Activated CD4-positive, CD25-positive, alpha-beta regulatory T cell (primary cell): ENCODE measurements at regions not wholly inside any gene's neighbourhood (a gene's known extent, or its start where the extent isn't known, plus 50 kb on each side); places are given as distances from the start of the nearest gene placed in this dataset.

Experiments
- DNase-seq, 4 experiments: peaks; one replicate each; lab custom pipeline; 2025; lab: John Stamatoyannopoulos, UW

DNA sequence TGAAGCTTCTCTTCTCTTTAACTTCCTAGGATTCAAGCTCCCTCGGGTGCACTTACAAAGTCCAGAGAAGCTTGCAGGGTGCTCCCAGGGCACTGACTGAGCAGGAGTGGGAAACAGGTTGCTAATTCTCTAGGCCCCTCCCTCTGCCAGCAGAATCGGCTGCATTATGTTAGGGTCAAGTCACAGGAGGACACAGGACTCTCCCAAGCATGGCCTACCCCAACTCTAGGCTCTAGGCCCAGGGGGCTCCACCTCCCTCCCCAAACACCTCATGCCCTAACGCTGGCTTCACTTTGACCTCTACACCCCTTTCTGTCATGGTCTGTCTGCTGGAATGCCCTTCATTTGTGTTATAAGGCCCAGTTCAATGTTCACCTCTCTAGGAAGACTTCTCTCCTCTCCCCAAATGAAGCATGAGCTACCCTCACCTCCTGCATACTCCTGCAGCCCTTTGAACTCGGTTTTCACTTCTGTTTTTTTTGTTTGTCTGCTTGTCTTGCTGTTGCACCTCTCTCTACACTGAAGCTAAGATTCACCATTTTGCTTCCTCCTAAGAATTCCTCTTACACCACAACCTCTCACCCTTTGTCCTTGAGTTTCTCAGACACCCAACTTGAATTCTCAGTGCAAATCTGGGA, 521.8 kb upstream of the ID2 start:
- no peak for DNase-seq

DNA sequence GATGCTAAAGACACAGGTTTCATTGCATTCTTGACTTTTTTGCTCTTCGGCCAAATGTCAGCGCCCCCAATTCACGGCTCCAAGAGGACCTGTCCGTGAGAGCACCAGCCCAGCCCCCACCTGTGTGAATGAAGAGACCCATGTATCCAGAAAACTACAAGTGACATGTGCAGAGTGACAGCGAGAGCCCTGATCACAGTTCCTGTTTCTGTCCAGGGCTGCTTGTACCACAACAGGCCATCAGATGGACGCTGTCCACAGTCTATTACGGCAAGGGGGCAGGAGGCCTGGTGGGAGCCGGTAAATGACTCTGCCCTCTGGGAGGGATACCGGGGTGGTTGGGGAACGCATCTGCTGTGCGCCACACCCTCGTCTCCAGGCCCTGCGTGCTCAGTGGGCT, 520.9 kb upstream of the ID2 start:
- no peak for DNase-seq

DNA sequence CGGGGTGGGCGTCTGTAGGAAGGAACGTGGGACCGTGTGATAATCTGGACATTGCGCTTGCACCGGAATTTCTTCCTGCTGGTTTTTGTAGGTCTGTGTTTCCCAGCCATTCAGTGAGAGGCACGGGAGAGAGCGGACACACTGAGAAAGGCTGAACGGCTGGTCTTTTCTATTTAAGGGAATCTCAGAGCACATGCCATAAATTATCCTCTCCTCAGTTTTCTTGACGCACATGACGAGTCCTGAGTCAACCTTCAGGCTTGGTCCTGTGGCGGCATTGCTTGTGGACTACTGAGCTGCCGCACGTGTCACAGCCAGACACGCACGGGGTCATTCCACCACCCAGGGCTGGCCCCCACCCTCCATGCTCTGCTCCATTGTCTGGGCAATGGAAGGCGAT, 519.3 kb upstream of the ID2 start:
- no peak for DNase-seq

DNA sequence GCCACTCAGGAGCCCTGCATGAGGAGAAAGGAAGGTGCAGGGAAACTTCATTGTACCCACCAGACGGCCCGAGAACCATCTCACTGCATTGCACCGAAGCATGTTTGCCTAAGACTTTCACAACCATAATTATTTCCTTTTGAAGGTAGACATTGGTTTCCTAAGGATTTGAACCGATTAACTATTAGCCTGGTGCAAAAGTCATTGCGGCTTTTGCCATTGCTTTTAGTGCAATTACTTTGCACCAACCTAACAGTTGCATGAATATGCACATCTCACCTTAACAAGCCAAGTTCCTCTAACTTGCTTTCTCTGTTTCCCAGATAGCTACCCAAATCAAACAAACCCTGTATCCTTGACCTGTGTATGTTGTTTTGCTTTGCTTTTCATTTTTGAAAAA, 516.3 kb upstream of the ID2 start:
- DNase-seq: no peak

DNA sequence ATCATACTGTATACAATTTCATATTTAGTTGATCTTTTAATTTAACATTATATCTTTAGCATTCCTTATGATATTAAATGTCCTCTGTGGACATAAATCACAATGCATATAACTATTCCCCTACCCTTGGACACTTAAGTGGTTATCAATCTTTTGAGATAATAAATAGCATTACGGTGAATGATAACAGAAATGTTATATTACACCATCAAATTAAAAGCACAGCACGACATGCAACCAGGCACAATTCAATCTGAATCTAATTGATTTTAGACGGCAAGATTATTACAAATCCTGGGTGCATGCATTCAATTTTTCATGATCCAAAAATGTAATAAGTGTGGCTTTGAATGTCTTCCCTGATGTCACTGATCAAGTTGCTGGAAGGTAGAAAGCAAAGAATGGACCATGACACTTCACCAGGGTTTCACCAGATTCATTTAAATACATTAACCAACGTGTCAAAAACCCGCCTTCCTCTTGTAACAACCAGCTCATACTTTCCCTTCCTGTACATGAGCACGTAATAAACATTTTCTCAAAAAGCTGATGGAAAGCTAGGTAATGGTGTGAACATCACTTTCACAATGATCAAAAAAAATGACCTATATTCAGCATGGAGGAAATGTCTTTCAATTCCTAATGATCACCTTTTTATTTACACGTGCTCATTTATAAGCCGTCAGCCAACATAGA, 513.7 kb upstream of the ID2 start:
- DNase-seq: no peak

DNA sequence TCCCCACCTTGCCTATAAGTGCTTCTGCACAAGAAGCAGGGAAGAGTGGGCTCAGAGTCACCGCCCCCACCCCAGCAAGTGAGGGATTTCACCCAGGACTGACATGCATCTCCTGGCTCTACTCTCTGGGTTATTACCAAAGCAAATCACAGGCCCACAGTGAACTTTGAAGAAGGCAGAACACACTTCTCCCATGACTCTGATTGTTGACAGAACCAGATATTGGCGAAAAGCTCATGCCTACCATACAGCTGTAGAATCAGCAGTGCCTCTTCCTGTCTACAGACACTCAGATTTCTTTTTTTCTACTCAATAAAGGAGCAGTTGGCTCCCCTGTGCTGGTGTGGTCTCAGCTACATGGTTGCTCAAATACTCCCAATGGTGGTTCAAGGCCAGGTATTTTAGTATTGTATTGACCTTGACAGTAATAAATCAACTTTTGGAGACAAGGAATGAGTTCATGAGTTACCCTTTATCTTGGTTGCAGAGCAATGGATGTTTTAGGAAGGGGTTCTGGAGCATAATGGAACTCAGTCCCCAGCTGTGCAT, 512.9 kb upstream of the ID2 start:
- DNase-seq: no peak

DNA sequence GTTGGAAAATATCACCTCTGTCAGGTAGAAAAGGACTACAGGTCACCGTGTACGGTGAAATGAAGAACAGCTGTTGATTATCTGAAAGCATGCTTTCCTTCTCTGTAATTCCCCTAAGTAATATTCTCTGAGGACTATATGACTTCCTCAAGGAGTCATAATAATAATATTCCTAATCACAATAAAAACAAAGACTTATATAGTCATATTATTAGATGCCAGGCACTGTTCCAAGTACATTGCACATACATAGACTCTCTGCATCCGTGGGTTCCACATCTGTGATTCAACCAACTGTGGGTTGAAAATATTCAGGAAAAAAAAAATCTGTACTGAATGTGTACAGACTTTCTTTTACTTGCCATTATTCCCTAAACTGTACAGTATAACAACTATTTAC, 512.4 kb upstream of the ID2 start:
- no peak for DNase-seq

DNA sequence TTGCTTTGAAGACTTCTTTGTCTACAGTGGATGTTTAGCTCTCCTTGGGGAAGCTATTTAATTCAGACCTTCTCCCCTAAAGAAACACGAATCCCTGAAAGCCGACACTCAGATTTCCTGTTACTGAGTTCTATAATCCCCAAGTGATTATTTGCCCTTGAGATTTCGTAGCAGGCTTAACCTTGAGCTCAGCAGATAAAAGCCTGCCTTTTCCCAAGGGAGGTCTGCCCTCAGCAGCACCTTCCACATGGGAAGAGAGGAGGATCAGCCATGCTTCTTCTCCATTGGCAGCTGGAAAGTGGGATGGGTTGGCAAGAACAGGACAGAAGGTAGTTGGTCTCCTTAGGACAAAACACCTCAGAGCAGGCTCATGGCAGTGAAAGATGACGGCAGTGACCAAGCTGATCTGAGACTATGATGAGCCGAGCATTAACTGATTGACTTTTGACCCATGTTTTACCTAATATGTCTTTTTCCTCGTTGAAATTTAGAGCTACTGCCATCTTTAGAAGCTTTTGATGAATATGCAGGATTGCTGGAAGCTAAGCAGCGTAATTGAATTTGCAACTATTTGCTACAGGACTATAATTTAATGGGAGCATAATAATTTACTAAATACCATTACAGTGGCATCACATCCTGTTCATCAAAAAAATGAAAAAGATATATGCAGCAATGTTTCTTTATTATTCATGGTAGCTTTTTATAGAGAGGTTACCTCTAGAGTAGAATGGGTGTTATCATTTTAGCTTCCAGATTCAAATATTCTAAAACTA, 511.1 kb upstream of the ID2 start:
- no peak for DNase-seq

DNA sequence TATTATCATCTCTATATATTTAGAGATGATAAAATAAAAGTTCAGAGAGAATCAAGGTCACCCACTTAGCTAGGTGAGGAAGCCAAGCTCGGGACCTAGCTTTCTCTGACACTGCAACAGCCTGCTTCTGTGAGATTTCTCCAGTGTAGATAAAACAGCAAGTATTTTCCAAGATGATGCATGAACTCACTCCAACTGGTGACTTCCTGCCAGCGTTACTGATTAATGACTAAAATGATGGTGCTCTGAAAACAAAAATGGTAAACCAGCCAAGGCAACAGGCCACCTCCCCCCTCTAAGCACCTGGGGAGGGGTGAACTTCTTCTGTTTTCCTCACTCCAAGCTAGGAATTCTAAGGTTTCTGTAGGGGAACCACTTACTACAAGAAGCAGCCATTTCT, 510.2 kb upstream of the ID2 start:
- no peak for DNase-seq

DNA sequence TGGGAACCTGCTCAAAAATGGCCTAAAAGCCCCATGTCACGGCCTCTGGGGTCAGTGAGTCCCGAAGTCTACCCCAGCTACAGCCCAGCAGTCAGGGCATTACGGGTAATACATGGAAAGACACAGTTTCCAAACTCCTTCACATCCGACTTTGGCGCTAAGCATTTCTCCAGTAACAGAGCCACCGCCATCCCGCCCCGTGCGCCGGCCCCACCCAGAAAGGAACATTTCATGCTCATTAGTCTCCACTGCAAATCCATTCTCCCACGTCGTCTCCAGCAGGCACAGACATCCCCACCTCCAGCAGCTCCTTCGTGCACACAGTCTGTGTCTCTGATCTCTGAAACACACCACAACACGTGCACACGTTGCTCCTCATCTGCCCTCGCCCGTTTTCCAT, 509.2 kb upstream of the ID2 start:
- no peak for DNase-seq

DNA sequence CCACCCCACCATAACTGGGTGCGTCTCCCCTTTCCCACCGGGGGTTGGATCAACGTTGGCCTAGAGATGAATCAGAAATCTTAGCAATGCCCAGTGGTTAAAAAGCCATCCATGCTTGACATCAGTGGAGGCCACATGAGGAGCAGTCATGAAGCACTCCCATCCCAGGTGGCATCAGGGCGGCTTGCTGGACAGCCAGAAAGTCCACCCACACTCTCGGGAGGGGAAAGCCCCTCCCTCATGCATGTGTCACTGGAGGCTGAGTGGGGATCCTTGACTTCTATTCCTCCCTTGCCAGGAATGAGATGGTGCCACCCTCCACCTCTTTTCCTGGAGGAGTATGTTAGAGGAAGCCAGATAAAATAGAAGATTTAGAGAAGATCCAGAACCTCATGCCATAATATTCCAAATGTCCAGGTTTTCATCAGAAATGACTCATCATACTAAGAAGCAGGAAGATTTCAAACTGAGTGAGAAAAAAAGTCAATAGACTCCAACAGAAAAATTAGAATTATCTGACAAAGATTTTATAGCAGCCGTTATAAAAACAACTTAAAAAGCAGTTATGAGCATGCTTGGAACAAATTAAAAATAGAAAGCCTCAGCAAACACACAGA, 507.1 kb upstream of the ID2 start:
- DNase-seq: no peak

DNA sequence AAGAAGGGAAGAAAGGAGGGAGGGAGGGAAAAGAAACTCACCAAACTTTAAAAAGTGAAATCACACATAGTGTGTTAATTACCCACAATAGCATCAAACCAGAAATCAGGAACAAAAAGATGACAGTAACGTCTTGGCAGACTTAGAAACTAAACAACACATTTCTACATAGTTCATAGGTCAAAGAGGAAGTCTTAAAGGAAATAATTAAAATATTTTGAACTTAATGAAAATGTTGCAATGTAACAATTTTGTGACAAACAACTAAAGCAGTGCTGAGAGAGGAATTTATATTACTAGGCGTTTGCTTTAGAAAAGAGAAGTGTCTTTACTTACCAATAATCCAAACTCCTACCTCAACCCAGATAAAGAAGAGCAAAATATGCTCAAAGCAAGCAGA, 505.0 kb upstream of the ID2 start:
- no peak for DNase-seq

DNA sequence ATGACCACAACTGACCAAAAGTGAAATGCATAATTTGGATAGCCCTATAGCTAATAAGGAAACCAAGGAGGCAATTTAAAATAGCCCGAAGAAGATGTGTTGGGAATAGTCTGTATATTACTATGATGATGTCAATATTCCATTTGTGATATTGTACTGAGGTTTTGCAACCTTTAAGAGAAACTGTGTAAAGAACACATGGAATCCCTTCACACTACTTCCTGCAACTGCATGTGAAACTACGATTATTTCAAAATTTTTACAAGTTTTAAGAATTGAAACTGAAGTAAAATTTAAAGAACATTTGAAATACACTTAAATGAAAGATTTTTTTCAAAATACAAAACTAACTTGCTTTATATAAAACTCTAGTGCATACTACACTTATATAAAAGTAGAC, 504.3 kb upstream of the ID2 start:
- no peak for DNase-seq

DNA sequence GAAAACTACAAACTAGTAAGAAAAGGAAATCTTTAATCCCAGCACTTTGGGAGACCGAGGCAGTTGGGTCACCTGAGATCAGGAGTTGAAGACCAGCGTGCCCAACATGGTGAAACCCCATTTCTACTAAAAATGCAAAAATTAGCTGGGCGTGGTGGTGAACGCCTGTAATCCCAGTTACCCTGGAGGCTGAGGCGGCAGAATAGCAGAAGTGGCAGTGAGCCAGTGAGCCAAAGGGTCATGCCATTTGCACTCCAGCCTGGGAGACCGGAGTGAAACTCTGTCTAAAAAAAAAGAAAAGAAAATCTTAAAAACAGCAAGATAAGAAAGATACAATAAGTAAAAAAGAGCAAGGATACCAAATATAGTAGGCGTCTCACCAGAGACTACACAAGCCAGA, 502.9 kb upstream of the ID2 start:
- no peak for DNase-seq

DNA sequence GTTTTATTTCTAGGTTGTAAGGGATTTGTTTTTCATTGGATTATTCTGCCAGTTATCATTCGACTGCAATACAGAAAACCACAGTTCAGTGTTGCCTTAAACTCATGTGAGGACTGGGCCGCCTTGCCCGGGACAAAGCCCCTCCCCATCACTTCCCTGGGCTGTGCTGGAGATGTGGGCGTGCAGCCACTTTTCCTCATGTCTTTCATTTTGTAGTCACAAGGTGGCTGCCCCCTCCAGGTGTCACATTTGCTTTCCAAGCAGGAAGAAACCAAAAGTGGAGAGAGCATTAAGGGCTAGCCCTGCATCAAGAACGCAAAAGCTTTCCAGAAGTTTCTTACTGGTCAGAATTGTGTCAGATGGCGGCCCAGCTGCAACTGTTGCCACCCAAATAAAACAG, 492.5 kb upstream of the ID2 start:
- DNase-seq: no peak

DNA sequence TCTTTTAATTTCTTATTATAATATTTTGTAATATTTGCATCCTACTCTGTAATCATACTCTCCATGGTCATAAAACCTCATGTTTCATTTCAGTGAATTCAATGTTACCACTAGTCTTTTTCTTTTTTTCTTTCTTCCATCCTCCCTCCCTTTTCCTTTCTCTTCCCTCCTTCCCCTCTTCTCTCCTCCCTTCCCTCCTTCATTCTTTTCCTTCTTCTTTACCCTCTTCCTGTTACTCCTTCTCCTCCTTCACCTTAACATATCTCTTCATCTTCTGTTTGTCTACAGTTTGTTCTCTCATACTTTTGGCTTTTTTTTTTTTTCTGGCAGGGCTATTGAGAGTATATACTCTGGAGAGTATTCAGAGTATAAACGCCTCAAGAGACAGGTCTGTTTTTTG, 491.6 kb upstream of the ID2 start:
- DNase-seq: no peak

DNA sequence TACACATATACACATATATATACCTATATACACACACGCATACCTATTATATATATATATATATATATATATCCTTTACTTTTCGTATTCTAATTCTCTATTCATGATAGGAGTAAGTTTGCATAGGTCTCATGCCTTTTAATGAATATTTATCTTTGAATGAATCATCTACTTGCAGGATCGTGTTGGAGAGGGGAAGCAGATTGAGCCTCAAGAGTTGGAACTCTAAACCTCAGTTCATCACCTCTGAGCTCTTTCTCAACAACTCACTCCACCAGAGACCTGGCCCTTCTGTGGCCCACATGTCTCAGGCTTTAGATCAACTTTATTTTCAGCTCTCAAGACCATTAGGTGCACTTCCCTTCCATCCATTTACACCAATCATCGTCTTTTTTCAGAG, 490.4 kb upstream of the ID2 start:
- no peak for DNase-seq

DNA sequence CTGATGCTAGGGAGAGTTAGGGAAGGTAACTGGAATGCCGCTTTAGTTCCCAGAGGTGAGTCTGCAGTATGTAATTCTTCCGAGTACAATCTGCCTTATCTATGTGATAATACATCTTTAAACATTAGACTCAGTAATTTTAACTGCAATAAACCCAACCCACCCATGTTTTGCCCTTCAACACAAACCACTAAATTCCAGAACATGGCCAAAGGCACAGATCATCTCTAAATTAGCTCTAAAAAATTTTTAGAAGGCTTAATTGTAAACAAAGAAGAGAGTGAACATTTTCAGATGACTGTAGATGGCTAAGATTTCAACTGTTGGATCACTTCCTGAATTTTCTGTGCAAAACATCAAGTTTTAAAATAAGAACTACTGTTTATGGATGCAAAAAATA, 488.7 kb upstream of the ID2 start:
- DNase-seq: no peak

DNA sequence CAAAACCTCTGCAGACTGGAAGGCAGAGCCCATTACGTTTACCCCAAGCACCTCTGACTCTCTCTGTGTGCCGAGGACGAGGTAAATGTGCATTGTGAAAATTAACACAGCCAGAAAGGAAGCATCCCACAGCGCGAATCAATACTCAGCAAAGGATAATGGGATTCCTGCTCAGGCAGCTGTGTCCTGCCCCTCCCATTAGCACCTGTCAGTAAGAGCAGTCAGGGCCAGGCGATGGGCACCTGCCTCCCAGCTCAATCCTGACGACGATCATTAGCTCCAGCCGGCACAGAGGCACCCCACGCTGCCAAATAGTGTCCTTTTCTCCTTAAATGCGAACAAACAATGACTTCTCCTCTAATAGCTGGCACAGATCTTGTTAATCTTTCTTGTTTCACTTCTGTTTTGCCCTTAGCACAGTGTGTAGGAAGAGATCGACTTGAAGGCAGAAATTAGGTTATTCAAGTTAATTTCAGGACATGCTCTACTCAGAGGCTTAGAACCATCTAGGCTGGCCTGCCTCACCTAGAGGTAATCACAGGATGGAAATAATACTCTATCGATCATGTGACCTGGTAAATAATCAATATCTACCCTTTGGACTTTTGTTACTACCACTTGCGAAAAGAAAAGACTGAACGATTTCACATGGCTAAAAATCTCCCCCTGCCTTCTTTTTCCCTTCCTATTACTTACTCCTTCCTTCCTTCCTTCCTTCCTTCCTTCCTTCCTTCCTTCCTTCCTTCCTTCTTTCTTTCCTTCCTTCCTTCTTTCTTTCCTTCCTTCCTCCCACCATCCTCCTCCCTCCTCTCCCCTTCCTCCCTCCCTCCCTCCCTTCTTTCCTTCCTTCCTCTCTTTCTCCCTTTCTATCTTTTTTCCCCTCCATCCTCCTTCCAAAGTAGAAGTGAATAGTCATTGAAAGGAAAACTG, 487.9 kb upstream of the ID2 start:
- no peak for DNase-seq

DNA sequence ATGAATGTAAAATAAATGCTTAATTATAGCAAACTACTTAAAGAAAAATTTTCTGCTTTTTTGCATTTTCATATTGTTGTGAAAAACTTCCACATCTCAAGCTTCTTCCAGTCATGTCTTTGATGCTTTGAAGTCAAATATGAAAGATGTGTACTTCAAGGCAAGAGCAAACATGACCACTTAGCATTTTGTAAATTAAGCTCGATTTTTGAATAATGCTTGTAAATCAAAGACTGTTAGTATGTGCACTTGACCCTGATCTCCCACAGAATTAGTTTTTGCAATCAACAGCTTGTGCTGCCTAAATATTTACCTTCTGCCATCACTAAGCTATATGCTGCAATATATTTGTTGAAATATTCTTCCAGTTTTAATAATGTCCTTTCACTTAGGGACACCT, 486.1 kb upstream of the ID2 start:
- no peak for DNase-seq

DNA sequence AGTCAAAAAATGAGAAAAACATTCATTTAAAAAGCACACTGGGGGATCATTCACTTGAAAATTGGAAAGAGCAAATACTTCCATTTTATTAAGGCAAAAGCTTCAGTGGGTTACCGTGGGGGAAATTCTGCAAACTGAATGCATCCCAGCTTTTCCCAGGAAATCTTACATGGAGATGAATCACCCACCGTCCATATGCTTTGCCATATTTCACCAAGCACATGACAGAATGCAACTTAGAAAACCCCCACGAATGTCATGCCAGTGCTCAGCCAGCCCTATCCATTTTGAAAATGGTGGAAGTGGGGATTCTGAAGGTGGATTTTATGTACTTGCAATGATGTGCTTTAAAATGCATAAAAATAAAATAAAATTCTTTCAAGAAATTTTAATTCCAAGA, 485.5 kb upstream of the ID2 start:
- DNase-seq: no peak

DNA sequence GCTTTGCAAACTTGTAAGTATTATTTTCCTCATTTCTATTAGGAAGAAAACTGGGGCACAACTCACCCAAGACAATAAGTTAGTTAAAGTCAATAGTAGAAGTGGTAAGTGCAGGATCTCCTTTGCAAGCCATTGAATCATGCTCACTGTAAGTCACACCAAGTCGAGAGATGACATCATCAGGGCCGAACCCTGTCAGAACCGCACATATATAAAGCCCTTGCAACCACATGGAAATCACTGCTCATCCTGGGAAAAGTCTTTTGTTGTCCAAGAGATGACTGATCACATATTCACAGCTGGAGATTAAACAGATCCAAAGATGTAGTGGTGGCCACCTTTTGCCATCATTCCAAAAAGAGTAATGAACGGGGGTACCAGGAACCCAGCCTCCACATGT, 484.8 kb upstream of the ID2 start:
- DNase-seq: no peak
